ENCODE measurements at regions not wholly inside any gene's neighbourhood (a gene's known extent, or its start where the extent isn't known, plus 50 kb on each side); places are given as distances from the start of the nearest gene placed in this dataset.
A peak's percentile ranks its signal among the peaks of the same experiment; 100 is the strongest.

DNA sequence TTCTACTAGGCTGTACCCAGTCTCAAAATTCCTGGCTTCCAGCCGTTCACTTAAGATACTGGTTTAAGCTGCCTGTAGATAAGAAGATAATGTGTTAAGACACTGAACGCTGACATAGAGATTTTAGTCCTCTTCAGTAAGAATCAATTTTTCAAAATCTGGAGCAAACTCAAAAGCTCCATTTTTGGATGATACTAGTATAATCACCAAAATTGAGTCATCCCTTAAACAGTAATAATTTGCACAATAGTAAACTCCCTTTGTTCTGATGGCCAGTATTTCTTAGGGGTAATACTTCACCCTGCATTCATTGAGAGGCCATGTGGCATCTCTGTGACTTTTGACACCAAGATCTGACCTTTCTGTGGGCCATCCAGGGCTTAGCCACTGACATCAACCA is 299.8 kb upstream of the USP25 start:
- Histone ChIP-seq H3F3A (ENCODE audit: insufficient read depth) (0 out of 2 replicates have a peak, but pooled peaks cover 7% of the 10 kb centered on the region), H3K9me3 (ENCODE audit: low read depth) (no peaks in the 10 kb centered on the region), H3K4me1 (ENCODE audit: insufficient read depth) (peaks cover 14% of the 10 kb centered on the region), H3K27ac (no peak overlapping the region), H3K36me3 (ENCODE audit: low read depth) (no peaks in the 10 kb centered on the region), H3K9me2 (ENCODE audit: insufficient read depth) (no peaks in the 10 kb centered on the region), H3K27me3 (replicated peaks; ENCODE audit: insufficient read depth) (no peaks in the 10 kb centered on the region), H3K4me3 (no peak overlapping the region), H3K79me2 (ENCODE audit: insufficient read depth) (no peaks in the 10 kb centered on the region), H3K4me2 (ENCODE audit: unreplicated experiment) (peak overlapping the region; percentile 20), H4K20me1 (ENCODE audit: insufficient read depth) (no peaks in the 10 kb centered on the region), H3K9ac (no peak overlapping the region), H2AFZ (peak overlapping the region; percentile 27; the same call in 1 of the 2 replicates)
- TF ChIP-seq EZH2phosphoT487 (IDR thresholded peaks at IDR 0.05; ENCODE audit: insufficient read depth, low read depth) (no peak), EZH2 (IDR thresholded peaks at IDR 0.05; ENCODE audit: insufficient read depth, poor library complexity, severe bottlenecking) (no peak)
- in situ Hi-C loops (cut with MboI): no loop called here
- DNase-seq: peak; percentile 52
- WGBS, 2 experiments (ENCODE audit: low coverage in 1 of 2, low lambda C conversion rate in 2 of 2, missing lambda C conversion rate in 2 of 2): 21 to 31% methylated on average over 2 of the region's 2 CpGs

DNA sequence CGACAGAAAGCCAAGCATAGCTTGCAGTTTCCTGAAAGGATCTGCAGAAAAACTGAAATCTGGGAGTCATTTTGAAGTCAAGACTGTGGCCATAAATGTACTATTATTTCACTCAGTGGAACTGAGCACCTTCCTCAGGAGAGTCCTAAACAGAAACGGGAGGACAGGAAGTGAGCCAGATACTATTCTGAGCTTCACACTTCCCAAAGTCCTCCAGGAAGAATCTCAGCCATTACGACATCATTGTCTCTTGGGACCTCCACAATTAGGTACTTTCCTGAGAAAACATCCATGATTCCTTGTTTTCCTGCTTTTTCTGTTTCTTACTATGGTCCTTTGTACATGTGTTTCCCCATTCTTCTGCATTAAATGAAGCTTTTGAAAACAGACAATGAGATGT is 299.2 kb upstream of the USP25 start:
- no peak overlapping the region for H3K4me3 ChIP-seq
- 3 to 5% methylated on average over 3 of the region's 3 CpGs for WGBS, 2 experiments (ENCODE audit: low coverage in 1 of 2, low lambda C conversion rate in 2 of 2, missing lambda C conversion rate in 2 of 2)
- peak overlapping the region; percentile 20 for H3K4me2 ChIP-seq (ENCODE audit: unreplicated experiment)
- H3K79me2 ChIP-seq (ENCODE audit: insufficient read depth): no peaks in the 10 kb centered on the region
- H3K27me3 ChIP-seq (replicated peaks; ENCODE audit: insufficient read depth): no peaks in the 10 kb centered on the region
- H2AFZ ChIP-seq: peak overlapping the region; percentile 27; the same call in 1 of the 2 replicates
- no peak overlapping the region for H3K9ac ChIP-seq
- no peaks in the 10 kb centered on the region for H4K20me1 ChIP-seq (ENCODE audit: insufficient read depth)
- H3K36me3 ChIP-seq (ENCODE audit: low read depth): no peaks in the 10 kb centered on the region
- H3K9me2 ChIP-seq (ENCODE audit: insufficient read depth): no peaks in the 10 kb centered on the region
- H3K4me1 ChIP-seq (ENCODE audit: insufficient read depth): peaks cover 14% of the 10 kb centered on the region
- in situ Hi-C loops (cut with MboI): no loop called here
- TF ChIP-seq EZH2phosphoT487 (IDR thresholded peaks at IDR 0.05; ENCODE audit: insufficient read depth, low read depth): no peak
- TF ChIP-seq EZH2 (IDR thresholded peaks at IDR 0.05; ENCODE audit: insufficient read depth, poor library complexity, severe bottlenecking): no peak
- H3F3A ChIP-seq (ENCODE audit: insufficient read depth): 0 out of 2 replicates have a peak, but pooled peaks cover 7% of the 10 kb centered on the region
- DNase-seq: peak; percentile 23
- no peak overlapping the region for H3K27ac ChIP-seq
- H3K9me3 ChIP-seq (ENCODE audit: low read depth): no peaks in the 10 kb centered on the region

DNA sequence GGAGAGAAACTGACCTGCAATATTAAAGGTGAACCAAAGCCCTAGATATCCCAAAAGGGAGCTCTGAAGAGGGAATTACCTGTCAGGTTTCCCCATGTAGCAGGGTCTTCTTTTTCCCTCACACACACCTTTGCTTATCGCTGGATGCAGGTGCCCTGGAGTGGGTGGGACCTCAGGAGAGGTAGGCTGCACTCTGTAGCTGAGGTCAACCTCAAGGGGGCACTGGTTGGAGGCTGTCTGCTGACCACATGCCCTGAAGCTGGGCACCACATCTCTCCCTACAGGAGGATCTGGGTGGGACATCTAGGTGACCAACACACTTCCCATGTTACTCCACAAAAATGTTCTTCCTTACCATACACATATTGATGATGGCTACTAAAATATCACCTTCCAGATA is 298.7 kb upstream of the USP25 start:
- Histone ChIP-seq H3K9me3 (ENCODE audit: low read depth) (no peaks in the 10 kb centered on the region), H3K9ac (no peak overlapping the region), H3K27me3 (replicated peaks; ENCODE audit: insufficient read depth) (no peaks in the 10 kb centered on the region), H3K27ac (no peak overlapping the region), H4K20me1 (ENCODE audit: insufficient read depth) (no peaks in the 10 kb centered on the region), H2AFZ (no peak overlapping the region; the same call in 1 of the 2 replicates), H3K36me3 (ENCODE audit: low read depth) (no peaks in the 10 kb centered on the region), H3K9me2 (ENCODE audit: insufficient read depth) (no peaks in the 10 kb centered on the region), H3K4me1 (ENCODE audit: insufficient read depth) (peaks cover 14% of the 10 kb centered on the region), H3K79me2 (ENCODE audit: insufficient read depth) (no peaks in the 10 kb centered on the region), H3K4me3 (no peak overlapping the region), H3F3A (ENCODE audit: insufficient read depth) (0 out of 2 replicates have a peak, but pooled peaks cover 7% of the 10 kb centered on the region), H3K4me2 (ENCODE audit: unreplicated experiment) (no peak overlapping the region)
- 93 to 100% methylated on average over 1 of the region's 1 CpG for WGBS, 2 experiments (ENCODE audit: low coverage in 1 of 2, low lambda C conversion rate in 2 of 2, missing lambda C conversion rate in 2 of 2)
- no peak for DNase-seq
- in situ Hi-C loops (cut with MboI): no loop called here
- no peak for TF ChIP-seq EZH2 (IDR thresholded peaks at IDR 0.05; ENCODE audit: insufficient read depth, poor library complexity, severe bottlenecking)
- no peak for TF ChIP-seq EZH2phosphoT487 (IDR thresholded peaks at IDR 0.05; ENCODE audit: insufficient read depth, low read depth)

DNA sequence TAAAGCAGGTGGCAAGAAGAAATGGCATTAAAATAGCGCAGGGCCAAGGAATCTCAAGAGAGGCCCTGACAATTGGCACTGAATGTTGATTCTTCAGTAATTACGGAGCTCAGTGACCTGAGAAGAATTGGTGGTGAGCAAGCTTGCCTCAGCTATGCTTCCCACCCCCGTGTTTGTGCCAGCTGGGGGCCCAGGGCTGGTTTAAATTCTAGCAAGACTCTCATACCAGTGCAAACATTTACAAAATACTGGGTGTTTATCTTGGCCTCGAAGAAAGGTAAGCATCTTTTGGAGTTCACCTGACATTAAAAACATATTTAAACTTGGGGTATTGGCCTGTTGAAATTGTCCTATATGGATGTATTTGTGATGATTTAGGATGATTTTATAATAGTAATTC is 296.7 kb upstream of the USP25 start:
- Histone ChIP-seq H4K20me1 (ENCODE audit: insufficient read depth) (no peaks in the 10 kb centered on the region), H3K4me2 (ENCODE audit: unreplicated experiment) (no peak overlapping the region), H3F3A (ENCODE audit: insufficient read depth) (0 out of 2 replicates have a peak, but pooled peaks cover 7% of the 10 kb centered on the region), H3K9me3 (ENCODE audit: low read depth) (no peaks in the 10 kb centered on the region), H3K27ac (no peak overlapping the region), H3K9ac (no peak overlapping the region), H3K9me2 (ENCODE audit: insufficient read depth) (no peaks in the 10 kb centered on the region), H3K4me1 (ENCODE audit: insufficient read depth) (peaks cover 14% of the 10 kb centered on the region), H3K36me3 (ENCODE audit: low read depth) (no peaks in the 10 kb centered on the region), H3K27me3 (replicated peaks; ENCODE audit: insufficient read depth) (no peaks in the 10 kb centered on the region), H3K79me2 (ENCODE audit: insufficient read depth) (no peaks in the 10 kb centered on the region), H2AFZ (no peak overlapping the region), H3K4me3 (no peak overlapping the region)
- TF ChIP-seq EZH2 (IDR thresholded peaks at IDR 0.05; ENCODE audit: insufficient read depth, poor library complexity, severe bottlenecking) (no peak), EZH2phosphoT487 (IDR thresholded peaks at IDR 0.05; ENCODE audit: insufficient read depth, low read depth) (no peak)
- DNase-seq: no peak
- in situ Hi-C loops (cut with MboI): no loop called here
- WGBS, 2 experiments (ENCODE audit: low coverage in 1 of 2, low lambda C conversion rate in 2 of 2, missing lambda C conversion rate in 2 of 2): 60 to 62% methylated on average over 4 of the region's 4 CpGs
